ENCODE measurements at regions not wholly inside any gene's neighbourhood (a gene's known extent, or its start where the extent isn't known, plus 50 kb on each side); places are given as distances from the start of the nearest gene placed in this dataset.

- TF ChIP-seq TARDBP (IDR thresholded peaks at IDR 0.05) = no peak
- TF ChIP-seq SP1 (IDR thresholded peaks at IDR 0.05) = no peak
- no peak for TF ChIP-seq FOXK2 (IDR thresholded peaks at IDR 0.05)
- no peak for TF ChIP-seq NFRKB (IDR thresholded peaks at IDR 0.05)
Measured at GRCh38 chr1:213884942-213885341, 102.8 kb upstream of the PROX1 start.
